NCI-H226 (cell line): ENCODE measurements at regions not wholly inside any gene's neighbourhood (a gene's known extent, or its start where the extent isn't known, plus 50 kb on each side); places are given as distances from the start of the nearest gene placed in this dataset.
A peak's percentile ranks its signal among the peaks of the same experiment; 100 is the strongest.

ENCODE experiments used
- DNase-seq: peaks from one replicate; pipeline ENCODE4 v3.0.0-alpha.2; 2015

- no peak for DNase-seq
Measured at GRCh38 chr4:62204136-62204535, 1004.0 kb downstream of the ADGRL3 start.

- DNase-seq: no peak
Measured at GRCh38 chr4:62199291-62199810, 999.2 kb downstream of the ADGRL3 start.

DNA sequence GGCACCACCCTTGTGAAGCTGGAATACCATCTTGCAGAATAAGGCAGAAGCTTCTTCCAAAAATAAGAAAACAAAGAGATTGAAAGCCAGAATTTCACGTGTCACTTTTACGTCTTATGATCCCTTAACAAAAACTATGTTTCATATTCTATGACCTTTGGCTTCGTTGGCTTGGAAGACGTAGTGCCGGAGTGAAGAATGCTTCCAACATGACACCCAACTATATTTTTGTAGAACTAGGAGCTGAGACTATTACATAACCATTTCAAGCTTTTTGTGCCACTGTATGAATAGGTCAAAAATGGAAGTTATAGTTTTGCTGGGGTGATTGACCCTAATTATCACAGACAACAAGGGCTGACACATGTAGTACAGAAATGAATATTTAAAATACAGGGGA lies 996.2 kb downstream of the ADGRL3 start:
- DNase-seq: no peak

GRCh38 chr4:62194342-62194741 lies 994.2 kb downstream of the ADGRL3 start:
- DNase-seq: no peak

- DNase-seq: no peak
Measured at GRCh38 chr4:62193761-62194160, 993.6 kb downstream of the ADGRL3 start.

DNA sequence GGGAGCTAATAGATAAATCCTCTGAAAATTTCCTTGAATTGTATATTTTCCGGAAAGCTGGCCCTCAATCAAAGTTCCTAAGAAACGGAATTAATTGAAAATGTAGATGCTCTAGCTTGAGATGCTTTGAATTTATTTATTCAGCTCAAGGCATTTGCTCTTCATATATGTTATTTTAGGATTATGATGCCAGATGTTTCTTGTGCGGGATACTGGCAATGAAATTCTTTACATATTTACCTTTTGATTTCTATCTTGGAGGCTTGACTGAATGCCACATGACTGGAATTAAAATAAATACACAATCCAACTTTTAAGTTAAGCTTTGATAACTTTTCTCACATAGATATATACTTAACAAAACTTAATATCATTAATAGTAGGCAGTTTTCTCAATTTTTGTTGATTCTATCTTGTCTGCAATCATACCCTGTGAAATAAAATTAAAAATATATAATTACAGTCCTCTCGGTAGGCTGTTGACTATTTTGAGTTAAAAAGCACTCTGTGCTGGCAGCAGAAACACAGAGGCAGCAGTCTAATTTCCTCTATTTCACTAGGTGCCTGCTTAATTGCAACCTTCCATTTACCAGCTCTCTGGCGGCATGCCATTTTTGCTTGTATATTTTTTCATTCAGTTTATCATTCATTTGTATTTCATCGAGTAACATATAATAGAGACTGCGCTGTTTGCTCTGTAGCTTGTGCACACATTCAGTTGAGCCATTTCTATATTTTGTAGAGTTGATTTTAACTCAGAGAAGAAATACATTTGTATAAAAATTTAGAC lies 991.5 kb downstream of the ADGRL3 start:
- DNase-seq: no peak

DNA sequence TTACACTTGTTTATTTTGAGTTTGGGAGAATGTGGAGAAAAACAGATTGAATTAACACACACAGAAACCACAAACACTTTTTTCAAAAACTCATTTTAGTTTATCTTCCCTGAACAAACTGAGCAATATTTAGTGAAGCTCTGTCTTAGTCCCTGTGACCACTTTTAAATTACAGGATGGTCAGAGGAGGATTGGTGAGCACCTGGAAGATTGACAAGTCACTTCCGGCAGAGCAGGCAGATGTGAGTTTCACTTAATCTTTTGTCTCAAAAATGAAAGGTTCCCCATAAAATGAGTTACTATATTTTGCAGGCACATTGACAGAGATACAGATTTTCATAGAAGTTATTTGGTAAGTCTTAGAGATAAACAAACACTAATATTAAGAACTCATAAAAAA lies 970.1 kb downstream of the ADGRL3 start:
- DNase-seq: no peak

- DNase-seq: no peak
Measured at GRCh38 chr4:62168681-62169080, 968.6 kb downstream of the ADGRL3 start.

DNA sequence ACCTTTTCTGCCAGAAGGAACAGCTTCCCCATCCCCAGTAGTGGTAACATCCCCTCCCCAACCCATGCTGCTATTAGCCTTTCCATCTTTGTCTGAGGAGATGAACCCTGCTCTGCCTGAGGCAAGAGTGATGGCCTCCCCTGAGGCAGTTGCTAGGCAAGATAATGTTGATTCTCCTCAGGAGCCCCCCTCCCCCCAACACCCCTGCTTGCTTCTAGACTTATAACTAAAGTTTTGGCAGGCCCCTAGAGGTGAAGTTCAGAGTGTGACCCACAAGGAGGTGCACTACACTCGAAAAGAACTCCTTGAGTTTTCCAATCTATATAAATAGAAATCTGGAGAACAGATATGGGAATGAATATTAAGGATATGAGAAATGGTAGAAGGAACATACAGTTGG lies 962.5 kb downstream of the ADGRL3 start:
- DNase-seq: no peak

- DNase-seq: no peak
Measured at GRCh38 chr4:62161446-62161845, 961.3 kb downstream of the ADGRL3 start.

GRCh38 chr4:62159876-62160275 lies 959.8 kb downstream of the ADGRL3 start:
- no peak for DNase-seq

- no peak for DNase-seq
Measured at GRCh38 chr4:62159306-62159705, 959.2 kb downstream of the ADGRL3 start.

DNA sequence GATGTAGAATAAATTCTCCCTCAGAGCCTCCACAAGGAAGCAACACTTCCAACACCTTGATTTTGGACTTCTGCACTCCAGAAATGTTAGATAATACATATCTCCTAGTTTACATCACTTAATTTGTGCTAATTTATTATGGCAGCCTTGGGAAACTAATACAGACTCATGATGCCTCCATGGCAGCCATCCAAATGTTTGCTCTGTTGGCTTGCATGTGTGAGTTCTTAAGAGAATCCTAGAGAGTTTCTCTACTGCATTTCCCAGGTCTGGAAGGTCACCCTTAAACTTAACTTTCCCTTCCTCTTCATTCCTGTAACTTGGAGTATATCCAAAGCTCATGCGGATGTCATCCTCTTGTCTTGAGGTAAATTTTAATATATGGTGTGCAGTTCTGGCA lies 956.1 kb downstream of the ADGRL3 start:
- no peak for DNase-seq

- no peak for DNase-seq
Measured at GRCh38 chr4:62145276-62145675, 945.1 kb downstream of the ADGRL3 start.

GRCh38 chr4:62144431-62144830 lies 944.3 kb downstream of the ADGRL3 start:
- DNase-seq: no peak

DNA sequence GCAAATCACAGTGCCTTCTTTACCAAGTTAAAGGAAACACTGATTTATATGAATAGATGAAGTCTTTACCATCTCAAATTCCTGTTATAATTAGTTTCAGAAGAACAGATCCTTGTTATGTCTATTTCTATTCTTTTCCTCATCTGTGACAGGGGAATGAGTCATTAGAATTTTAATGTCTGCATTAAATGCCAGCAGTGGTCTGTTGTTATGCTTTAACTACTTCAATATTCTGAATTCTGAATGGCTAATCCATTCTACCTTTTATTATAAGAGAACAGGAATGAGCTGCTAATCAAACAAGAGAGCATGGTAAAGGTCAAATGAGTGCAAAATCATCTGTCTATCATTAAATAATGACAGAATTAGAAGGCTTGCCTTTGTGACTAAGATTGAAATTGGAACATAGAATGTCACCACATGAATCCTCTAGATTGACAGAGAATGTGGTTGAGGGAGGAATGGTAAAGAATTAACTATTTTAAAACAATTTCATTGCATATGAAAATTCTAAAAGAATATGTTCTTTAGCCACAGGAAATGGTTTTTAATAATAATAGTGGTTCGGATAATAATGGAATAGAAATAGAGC lies 935.5 kb downstream of the ADGRL3 start:
- no peak for DNase-seq

GRCh38 chr4:62133977-62134376 lies 933.9 kb downstream of the ADGRL3 start:
- DNase-seq: peak; percentile 56

DNA sequence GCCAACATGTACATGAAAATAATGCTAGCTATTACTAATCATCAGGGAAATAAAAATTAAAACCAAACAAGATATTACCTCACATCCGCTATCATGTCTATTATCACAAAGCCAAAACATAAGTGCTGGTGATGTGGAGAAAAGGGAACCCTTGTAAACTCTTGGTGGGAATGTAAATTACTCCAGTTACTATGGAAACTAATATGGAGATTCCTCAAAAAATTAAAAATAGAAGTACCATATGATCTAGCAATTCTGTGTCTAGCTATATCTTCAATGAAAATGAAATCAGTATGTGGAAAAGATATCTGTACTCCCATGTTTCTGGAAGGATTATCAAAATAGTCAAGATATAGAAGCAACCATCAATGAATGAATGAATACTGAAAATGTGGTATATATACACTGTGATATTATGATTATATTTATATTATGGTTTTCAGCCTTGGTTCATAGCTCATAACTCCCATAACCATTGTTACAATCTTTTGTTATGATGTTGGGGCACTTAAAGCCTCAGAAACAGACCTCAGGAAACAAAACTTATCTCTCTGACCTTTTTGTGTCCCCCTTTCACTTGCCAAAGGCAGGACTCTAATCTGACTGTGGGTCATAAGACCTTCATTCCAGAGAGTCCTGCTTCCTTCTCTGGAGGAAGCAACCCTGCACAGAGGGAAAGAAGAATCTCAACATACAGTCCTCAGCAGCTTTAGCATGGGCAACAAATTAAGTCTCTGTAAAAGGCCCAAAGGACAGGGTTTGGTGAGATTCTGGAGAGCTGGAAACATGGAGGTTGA lies 933.2 kb downstream of the ADGRL3 start:
- peak; percentile 87 for DNase-seq

GRCh38 chr4:62131049-62131448 lies 930.9 kb downstream of the ADGRL3 start:
- no peak for DNase-seq

DNA sequence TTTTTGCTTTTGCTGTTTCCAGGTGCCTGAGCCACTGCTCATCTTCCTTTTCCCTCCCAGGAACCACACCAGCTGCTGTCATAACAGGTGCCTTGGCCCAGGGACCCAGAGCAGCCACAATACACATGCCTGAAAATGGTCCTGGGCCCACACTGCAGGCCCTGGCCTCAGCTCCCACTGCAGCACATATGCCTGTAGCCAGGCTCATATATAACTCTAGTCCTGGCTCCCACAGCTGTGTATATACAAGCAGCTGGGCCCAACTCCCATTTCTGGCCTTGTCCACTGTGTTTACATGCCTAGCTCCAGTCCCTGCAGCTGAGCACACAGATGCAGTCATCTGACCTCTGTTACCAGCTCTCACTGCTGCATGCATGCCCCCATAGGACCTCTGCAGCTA lies 930.5 kb downstream of the ADGRL3 start:
- DNase-seq: no peak

- no peak for DNase-seq
Measured at GRCh38 chr4:62130230-62130629, 930.1 kb downstream of the ADGRL3 start.
